Activated CD8-positive, alpha-beta memory T cell treated with anti-CD3 and anti-CD28 coated beads, Interleukin-2, amount 50 U/mL, for 24 hours (primary cell): ENCODE measurements at regions not wholly inside any gene's neighbourhood (a gene's known extent, or its start where the extent isn't known, plus 50 kb on each side); places are given as distances from the start of the nearest gene placed in this dataset.

Experiments
- DNase-seq: peaks from one replicate; pipeline ENCODE4 v3.0.0-alpha.2; 2020; ENCODE audit errors: extremely low read depth

DNA sequence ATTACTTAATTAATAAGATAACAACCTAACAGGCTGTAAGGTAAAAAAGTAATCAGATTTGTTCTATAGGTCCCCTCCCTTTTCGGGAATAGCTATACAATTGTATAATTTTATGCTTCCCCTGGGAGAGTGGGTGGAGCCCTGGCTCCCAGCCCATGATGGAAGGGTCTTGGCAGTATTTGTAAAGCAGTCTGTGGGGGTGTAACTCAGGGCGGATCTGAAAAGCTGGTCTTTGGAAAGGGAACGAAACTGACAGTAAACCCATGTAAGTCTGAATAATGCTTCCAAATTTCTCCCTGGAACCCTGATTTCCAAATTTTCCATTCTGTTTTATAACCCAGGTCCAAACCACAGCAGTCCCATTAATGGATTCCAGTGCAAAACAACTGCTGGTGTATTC lies 110.4 kb downstream of the DAD1 start:
- no peak for DNase-seq

DNA sequence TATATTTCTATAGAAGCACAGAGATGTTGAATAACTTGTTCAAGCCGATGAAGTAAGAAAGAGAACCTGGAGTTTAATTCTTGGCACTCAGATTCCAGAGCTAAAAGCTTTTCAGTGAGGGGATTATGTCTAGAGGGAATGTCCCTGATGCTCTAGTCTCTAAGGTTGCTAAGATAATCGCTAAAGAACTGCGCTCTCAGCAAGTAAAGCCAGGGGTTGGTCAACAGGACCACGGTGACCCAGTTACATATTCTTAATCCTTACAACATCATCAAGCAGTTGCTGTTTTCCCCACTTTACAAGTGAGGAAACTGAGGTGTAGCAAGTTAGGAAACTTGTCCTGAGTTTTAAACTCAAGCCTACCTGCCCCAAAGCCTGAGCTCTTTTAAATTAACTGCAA lies 110.8 kb downstream of the DAD1 start:
- no peak for DNase-seq

DNA sequence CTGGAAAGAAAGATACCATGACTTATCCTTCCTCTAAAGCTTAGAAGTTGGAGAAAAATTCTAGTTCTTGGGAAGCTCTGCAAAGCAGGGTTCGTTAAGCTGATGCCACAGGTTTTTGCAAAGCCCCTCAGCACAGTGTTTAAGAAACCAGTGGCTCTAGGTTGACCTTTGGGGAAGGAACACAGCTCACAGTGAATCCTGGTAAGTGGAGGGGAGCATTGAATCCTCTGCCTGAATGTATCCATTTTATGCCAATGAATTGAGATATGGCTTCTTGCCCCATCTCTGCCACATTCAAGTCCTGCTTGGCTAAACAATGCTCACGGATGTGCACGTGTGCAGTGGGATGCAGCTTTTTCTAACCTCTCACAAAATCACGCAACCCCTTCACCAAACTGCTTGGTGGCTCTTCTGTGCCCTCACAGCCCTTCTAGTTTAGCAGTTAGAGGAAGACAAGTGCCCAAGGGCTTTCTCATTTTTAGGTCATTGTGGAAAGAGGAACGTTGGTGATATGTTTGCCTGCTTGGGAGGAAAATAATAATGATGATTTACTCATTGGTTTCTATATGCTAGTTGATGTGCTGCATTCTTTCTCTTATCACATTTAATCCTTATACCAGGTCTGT lies 111.3 kb downstream of the DAD1 start:
- DNase-seq: no peak

DNA sequence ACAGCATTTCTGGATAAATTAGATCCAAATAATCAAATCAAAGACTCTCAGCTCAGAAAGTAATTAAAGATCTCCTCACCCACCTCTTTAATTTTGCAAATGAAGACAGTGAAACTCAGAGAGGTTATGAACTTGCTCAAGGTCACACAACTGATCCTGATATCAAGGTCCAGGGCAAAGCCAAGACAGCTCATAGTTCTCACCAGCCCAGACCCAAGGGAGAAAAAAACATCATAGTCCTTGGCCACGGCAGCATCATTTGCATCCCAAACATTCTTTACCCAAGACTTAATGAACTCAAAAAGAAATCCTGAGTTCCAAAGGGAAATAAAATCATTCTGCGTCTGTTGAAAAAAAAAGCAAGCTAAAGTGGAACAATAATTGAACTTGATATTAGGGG lies 112.1 kb downstream of the DAD1 start:
- DNase-seq: no peak

DNA sequence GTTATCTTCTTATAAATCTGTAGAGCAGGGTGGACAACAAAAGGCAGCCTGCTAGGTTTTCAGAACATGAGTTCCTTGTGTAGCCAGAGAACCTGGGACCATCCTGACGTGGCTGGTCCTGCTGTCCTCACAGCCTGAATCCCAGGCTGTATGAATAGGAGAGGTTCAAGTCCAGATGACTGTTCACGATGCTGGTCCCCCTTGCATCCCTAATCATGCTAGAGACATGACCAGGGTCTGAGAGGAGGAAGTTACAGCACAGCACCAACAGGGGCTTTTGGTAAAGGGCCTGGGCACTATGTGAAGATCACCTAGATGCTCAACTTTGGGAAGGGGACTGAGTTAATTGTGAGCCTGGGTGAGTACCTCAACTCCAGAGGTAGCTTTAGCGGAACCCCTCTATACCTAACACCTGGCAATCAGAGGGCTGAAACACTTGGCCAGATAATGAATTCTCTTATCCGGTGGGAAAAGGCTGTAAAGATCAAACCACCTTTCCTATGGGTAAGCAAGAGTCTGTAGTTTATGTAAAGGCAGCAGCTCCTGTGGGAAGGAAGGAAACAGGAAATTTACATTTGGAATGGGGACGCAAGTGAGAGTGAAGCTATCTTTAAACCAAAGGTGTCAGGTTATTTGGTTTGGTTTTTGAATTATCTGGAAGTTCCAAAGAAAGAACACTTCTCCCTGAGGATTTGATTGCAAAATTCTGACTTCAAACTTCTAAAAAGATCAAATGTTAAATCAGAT lies 112.8 kb downstream of the DAD1 start:
- no peak for DNase-seq

DNA sequence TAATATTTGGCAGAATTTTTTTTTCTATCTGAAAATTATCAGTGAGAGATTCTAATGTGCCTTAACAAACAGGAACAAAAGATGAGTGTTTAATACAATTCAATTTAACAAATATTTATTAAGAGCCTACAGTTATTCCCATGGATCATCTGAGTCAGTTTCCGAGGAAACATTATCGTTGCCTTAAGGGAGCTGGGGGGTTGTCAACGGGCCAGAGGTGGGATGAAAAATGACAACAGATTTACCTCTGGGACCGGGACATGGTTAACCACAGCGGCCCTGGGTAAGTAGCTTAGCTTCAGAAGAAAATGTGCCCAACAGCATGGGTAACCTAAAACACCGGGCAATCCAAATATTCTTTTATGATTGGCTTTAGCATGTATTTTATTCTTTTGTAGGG lies 113.6 kb downstream of the DAD1 start:
- DNase-seq: no peak

DNA sequence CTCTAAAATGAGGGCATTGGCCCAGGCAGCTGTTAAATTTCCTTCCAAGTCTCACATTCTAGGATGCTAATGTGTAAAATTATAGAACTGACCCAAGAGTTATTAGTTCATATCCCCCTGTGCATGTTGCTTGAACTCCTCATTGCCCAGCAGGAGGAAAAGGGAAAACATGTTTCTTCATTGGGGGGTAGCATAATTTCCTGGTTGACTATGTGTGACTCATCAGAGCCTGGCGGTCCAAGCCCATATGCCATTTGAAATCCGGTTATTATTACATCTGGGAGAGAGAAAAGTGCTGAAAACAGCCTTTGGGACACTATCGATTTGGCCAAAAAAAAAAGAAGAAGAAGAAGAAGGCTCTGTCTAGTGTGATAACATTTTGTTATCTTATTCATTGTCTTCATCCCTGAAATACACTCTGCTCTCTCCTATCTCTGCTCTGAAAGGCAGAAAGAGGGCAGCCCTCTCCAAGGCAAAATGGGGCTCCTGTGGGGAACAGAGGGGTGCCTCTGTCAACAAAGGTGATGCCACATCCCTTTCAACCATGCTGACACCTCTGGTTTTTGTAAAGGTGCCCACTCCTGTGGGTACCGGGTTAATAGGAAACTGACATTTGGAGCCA lies 114.2 kb downstream of the DAD1 start:
- DNase-seq: no peak

DNA sequence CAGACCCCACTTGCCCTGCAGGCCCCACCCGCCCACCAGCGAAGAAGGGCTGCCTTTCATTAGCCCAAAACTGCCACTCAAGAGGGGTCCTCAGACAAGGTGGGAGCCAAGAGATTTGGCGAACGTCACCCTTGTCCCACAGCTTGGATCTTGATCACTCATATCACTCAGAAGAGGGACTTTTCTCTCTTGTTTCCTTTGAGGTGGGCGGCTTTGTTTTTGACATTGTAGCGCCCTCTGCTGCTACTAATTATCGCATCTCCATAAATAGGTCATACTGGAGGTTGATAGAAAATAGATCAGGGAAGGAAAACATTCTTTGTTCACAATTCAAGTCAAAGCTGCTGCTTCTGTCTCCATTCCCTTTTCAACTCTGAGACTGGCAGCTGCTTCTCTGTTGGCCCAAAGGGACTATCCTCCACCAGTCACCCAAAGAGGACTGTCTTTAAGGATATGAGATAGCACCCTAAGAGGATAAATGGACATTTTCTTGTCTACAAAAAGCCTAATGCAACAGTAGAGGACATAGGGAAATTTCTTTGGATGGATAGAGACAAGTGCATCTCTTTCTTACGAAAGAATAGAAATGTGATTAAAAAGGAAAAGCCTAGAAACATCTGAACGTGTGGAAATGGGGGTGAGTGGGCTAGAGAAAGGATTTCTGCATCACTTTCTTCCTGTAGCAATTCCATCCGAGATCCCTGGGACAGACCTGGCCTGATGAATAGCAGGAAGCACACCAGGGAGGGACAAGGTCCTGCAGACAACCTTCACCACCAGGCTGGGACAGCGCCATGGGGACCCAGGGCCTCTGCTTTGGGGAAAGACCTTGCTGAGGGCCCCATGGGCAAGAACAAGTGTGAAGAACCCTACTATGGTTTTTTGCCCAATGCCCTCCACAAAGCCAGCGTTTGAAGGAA lies 115.8 kb downstream of the DAD1 start:
- DNase-seq: no peak

DNA sequence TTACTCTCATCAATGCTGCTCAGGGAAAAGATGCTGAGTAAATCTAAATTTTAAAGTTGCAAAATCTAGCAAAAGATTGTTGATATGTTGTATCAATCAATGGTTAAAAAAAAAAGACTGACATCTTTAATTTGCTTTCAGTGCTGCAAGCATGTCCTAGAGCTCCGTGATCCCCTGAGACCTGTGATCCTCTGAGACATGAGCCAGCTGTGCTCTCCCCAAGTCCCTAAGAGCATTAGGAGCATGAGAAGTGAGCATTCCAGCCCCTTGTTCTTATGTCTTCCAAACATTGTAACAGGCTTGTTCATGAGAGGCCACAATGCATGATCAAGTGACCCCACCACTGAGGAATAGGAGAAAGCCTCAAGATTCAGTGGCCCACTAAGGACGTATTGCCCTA lies 116.6 kb downstream of the DAD1 start:
- no peak for DNase-seq

DNA sequence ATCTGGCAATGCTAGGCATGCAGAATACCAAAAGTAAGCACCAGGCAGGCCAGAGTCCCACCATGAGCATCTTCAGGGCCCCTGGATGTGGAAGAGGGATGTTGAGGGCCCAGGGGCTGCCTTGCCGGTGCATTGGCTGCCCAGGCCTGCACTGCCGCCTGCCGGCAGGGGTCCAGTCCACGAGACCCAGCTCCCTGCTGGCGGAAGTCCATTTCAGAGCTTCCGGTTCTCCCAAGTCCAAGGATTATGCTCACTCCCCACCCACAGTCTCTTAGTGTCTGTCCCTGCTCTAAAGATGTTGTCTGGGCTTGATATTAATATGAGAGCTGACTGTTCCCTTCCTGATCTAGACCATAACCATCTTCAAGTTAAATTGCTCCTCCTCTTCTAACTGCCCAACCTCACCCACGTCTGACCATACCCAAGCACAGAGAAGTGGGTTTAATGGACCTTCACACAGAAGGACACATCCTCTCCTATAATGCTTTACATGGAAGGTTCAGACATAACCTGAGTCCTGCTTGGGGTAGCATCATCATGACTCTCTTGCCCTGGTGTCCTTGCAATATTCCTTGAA lies 117.4 kb downstream of the DAD1 start:
- DNase-seq: no peak

DNA sequence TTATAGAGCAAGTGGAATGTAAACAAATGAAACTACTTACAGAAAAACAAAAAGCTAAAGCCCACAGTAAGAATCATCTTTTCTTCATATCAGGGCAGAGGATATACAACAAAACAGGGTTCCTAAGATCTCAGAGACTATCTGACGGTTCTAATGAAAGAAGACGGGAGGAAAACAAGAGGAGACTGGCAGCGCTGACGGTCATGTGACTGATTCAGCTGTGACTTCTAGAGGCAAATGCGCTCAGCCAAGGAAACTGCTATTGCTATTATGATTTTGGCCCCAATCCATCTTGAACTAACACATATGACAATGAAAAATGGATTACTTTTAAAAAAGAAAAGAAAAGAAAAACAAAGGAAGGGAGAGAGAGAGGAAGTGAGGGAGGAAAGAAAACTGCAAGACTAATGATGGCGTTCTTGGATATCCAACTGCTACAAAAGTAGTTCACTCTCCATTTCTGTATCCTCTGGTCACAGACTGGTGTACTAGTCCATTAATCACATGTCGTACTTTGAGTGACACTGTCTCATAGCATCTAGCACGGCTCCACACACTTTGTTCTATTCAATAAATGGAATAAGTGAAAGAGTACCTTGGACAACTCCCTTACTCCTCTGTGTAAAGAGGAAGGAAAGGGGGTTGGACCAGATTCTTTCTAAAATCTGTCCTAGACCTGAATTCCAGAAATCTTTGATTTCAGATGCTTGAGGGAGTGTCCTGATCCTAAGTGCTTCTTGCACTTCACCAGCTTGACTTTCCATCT lies 119.3 kb downstream of the DAD1 start:
- DNase-seq: no peak

DNA sequence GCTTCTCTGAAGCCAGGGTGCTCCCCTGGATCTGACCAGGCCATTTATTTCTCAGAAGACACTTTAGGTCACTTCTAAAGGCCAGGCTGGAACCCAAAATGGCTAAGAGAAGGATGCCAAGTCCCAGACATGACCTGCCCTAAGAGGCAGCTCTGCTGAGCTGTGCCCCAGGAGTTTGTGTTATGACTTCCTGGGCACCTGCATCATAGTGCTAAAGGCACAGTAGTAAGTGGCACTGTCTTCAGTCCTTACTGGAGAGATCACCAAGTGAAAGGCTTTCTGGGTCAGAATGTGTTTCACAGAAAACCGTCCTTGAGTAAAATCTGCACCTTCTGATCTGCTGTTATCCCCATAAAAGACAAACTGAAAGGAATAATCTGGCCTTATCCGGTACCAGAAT lies 120.2 kb downstream of the DAD1 start:
- DNase-seq: no peak

DNA sequence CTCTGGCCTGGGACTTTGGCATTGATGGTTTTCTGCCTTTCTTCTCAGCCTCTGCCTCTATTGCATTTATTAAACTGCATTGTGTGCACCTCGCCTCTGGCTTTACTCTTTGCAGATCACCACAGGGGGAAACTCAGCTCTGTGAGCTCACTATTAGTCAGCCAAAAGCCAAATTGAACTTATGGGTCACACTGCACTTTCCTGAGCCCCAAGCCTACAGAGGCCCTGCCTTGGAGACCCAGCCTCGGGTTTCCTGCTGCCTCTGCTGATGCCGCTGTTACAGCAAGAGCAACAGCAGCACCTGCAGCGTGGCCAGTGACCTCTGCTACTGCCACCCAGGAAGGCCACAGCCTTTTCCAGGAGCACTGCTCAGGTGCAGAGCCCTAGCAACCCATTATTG lies 122.5 kb downstream of the DAD1 start:
- no peak for DNase-seq

DNA sequence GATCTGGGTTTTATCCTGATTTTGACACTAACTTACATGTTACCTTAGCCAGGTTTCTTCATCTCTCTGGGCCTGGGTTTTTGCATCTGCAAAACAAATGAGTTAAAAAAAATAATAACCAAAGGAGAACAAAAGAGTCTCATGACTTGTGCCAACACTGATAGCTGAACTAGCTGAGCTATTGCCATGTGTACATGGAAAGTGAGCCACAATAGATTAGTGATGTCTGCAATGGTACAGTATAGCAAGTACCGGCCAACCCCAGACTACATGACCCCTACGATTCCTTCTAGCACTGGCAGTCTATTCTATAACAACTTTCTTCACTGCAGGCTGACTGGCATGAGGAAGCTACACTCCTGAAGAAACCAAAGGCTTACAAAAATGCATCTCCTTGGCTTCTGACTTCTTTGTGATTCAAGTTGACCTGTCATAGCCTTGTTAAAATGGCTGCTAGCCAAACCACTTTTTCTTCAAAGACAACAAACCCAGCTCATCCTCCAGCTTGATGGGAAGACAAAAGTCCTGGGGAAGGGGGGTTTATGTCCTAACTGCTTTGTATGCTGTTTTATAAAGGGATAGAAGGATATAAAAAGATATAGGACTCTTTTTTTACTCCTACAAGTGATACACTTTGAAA lies 123.7 kb downstream of the DAD1 start:
- DNase-seq: no peak

DNA sequence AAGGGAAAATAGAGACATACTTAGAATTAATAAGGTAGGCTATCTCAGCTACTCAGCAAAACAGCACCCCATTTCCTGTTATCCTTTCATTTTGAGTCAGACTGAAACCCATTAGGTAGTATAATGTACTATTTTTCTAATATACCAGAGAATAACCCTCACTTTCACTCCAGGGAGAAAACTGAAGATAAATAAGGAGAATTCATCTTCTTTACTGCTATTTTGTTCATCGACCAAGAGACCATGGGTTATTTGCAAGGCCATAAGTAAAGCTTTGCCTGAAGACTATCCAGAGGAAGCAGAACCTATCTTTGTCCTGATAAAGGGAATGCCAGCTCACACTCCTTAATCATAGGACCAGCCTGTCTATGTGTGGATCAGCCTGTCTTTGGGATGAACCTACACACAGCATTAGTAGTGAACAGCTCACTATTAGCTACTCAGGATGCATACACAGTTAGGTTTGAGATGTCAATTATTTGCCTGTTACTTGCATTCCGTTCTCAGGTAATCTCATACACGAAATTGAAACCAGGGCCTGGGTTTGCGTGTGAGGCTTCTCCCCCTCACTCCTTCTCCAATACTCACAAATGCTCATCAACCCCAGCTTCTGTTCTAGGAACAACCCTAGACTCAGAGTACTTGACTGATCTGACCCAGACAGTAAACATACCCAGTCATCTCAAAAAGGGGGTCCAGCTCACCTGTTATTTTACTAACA lies 124.4 kb downstream of the DAD1 start:
- DNase-seq: no peak

DNA sequence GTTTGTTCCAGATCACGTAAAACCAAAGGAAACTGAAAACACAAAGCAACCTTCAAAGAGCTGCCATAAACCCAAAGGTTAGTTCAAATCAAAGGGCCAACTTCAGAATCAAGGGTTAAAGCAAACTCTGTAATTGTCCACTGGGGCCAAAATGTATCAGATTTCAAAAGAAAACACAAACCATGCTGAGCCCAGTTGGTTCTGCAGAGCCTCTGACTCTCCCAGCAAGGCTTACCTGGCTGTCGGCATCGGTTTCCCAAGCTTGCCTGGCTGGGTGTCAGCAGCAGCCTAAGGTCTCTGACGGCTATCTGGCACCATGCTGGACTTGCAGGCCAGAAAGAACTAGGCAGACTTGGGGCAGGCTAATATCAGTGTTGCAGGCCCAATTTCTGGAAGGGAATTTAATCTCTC lies 125.3 kb downstream of the DAD1 start:
- no peak for DNase-seq

DNA sequence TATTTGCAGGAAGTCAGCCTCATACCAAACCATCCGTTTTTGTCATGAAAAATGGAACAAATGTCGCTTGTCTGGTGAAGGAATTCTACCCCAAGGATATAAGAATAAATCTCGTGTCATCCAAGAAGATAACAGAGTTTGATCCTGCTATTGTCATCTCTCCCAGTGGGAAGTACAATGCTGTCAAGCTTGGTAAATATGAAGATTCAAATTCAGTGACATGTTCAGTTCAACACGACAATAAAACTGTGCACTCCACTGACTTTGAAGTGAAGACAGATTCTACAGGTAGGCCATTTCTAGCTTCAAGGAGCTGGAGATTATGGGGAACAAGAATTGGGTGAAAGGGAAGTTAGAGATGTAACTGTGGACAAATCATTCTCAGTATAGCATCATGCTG lies 126.1 kb downstream of the DAD1 start:
- no peak for DNase-seq

DNA sequence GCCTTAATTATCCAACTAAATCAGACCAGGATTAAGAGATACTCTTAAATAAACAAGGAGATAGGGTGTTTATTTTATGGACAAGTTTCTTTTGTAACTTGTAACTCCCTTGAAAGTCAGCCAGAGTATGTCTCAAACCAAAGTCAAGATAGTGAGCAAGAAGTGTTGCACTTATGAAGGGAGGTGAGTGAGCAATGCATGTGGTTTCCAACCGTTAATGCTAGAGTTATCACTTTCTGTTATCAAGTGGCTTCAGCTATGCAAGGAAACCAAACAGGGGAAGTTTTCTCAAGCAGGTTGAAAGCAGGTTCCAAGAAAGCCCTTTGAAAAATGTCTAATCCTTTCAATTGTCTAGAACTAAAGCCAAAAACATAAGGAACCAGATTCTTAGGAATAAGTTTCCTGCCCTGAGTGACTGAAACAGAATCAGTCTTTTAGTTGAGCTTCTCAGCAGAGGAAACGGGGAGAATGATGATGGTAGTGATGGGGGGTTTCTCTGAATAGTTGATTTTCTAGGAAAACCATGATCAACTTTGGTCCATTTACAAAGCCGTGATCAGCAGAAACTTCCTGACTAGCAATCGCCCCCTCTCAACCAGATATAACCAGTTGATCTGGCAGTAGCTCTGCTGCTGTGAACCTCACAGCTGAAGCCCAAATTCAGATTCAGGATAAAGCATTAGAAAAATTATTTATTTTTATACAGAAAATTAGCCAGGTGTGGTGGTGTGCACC lies 128.4 kb downstream of the DAD1 start:
- DNase-seq: no peak

DNA sequence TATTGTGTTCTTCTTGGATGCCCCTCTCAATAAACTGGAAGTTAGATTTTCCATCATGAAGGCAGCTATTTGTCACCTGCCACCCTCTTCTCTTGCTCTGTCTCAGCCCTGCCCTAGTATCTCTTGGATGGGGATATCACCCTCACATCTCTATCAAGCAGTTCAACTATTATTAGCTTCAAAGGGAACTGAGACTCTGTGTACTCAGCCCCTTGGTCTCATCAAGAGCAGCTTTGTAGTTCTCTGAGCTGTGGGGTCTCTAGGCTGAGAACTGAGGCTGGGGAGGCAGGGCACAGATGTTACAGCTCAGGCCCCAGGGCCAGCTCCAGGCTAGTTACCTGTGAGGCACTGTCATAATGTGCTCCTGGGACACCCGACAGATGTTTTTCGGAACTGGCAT lies 130.3 kb downstream of the DAD1 start:
- no peak for DNase-seq
